MCF 10A (cell line): ENCODE measurements at regions not wholly inside any gene's neighbourhood (a gene's known extent, or its start where the extent isn't known, plus 50 kb on each side); places are given as distances from the start of the nearest gene placed in this dataset.
A peak's percentile ranks its signal among the peaks of the same experiment; 100 is the strongest.

ENCODE experiments used
- BruUV-seq: library from RNA; stranded (reverse); fragments of 400-500 nt; replicated peaks from 2 replicates; lab custom pipeline; 2021; lab: Mats Ljungman, UMichigan
- CTCF ChIA-PET: fragments of 300-600 bp; sonication (Branson Sonifier 250); formaldehyde crosslinking; extraction: SDS; loops from one replicate; lab custom pipeline; 2021; ENCODE audit warnings: antibody characterized with exemption, inconsistent platforms; lab: Yijun Ruan, JAX
- POLR2A ChIA-PET: fragments of 300-600, 350-650 bp; sonication (Branson Sonifier 250); formaldehyde crosslinking; extraction: SDS; loops from one replicate; lab custom pipeline; 2020; ENCODE audit warnings: antibody characterized with exemption, inconsistent platforms; lab: Yijun Ruan, JAX
- DNase-seq: peaks from one replicate; pipeline ENCODE4 v3.0.0-alpha.2; 2018; ENCODE audit not compliant: unreplicated experiment
- H3K27ac Mint-ChIP-seq: one replicate; pipeline ENCODE4 v1.8.0; 2022; ENCODE audit warnings: mild to moderate bottlenecking, low read depth, mixed read lengths; ENCODE audit not compliant: unreplicated experiment
- H3K27me3 Mint-ChIP-seq: one replicate; pipeline ENCODE4 v1.8.0; 2022; ENCODE audit warnings: mixed read lengths; ENCODE audit not compliant: insufficient read depth, unreplicated experiment
- H3K36me3 Mint-ChIP-seq: one replicate; pipeline ENCODE4 v1.8.0; 2022; ENCODE audit warnings: mild to moderate bottlenecking, moderate library complexity, mixed read lengths; ENCODE audit not compliant: insufficient read depth, unreplicated experiment
- H3K4me1 Mint-ChIP-seq: one replicate; pipeline ENCODE4 v1.8.0; 2022; ENCODE audit warnings: mixed read lengths; ENCODE audit not compliant: insufficient read depth, unreplicated experiment
- H3K4me3 Mint-ChIP-seq: one replicate; pipeline ENCODE4 v1.8.0; 2022; ENCODE audit warnings: mild to moderate bottlenecking, moderate library complexity, mixed read lengths; ENCODE audit not compliant: unreplicated experiment
- H3K9me3 Mint-ChIP-seq: one replicate; pipeline ENCODE4 v1.8.0; 2022; ENCODE audit warnings: mixed read lengths; ENCODE audit not compliant: unreplicated experiment
- CTCF ChIP-seq: fragments of 200-600 bp; IDR thresholded peaks from one replicate; pipeline ENCODE4 v1.8.0; 2022; ENCODE audit warnings: antibody characterized with exemption, mild to moderate bottlenecking; ENCODE audit not compliant: unreplicated experiment
- intact Hi-C: fragments of 100-400 bp; cut with micrococcal nuclease; formaldehyde crosslinking; loops from 2 replicates; pipeline ENCODE4 v1.14.1; 2022

- no peaks in the 10 kb centered on the region for H3K36me3 Mint-ChIP-seq
- intact Hi-C loops, result no loop called here
- no peak for TF ChIP-seq CTCF
- H3K9me3 Mint-ChIP-seq, result no peaks in the 10 kb centered on the region
- peaks cover 42% of the 10 kb centered on the region for H3K4me1 Mint-ChIP-seq
- no peaks in the 10 kb centered on the region for H3K27me3 Mint-ChIP-seq
- H3K4me3 Mint-ChIP-seq, result no peak overlapping the region
- BruUV-seq, result no TSS peak
- no peak for DNase-seq
- H3K27ac Mint-ChIP-seq, result no peak overlapping the region
- ChIA-PET CTCF (interaction anchor here (1.0 kb wide), 1 partner anchor 11 kb away, joined by 3 read pairs; no protein-coding TSS in a partner anchor), POLR2A (no interaction called here)
Observed at GRCh38 chr12:98422359-98422758, 93.0 kb upstream of the TMPO start.

- TF ChIP-seq CTCF, result peak; percentile 15
- ChIA-PET CTCF (interaction anchor here (0.6 to 6.1 kb wide), 3 partner anchors 16 to 1881 kb away, joined by 3 to 52 read pairs (median 4); no protein-coding TSS in a partner anchor), POLR2A (no interaction called here)
- Mint-ChIP-seq H3K4me3 (no peak overlapping the region), H3K4me1 (peaks cover 37% of the 10 kb centered on the region), H3K36me3 (no peaks in the 10 kb centered on the region), H3K27me3 (no peaks in the 10 kb centered on the region), H3K9me3 (no peaks in the 10 kb centered on the region), H3K27ac (no peak overlapping the region)
- intact Hi-C loops, result no loop called here
- BruUV-seq, result no TSS peak
- DNase-seq, result peak; percentile 66
Observed at GRCh38 chr12:98422812-98423211, 92.6 kb upstream of the TMPO start.

GRCh38 chr12:98423963-98424362 is 91.4 kb upstream of the TMPO start:
- Mint-ChIP-seq H3K9me3 (no peaks in the 10 kb centered on the region), H3K4me3 (no peak overlapping the region), H3K27ac (no peak overlapping the region), H3K4me1 (peaks cover 25% of the 10 kb centered on the region), H3K36me3 (no peaks in the 10 kb centered on the region), H3K27me3 (no peaks in the 10 kb centered on the region)
- DNase-seq, result no peak
- ChIA-PET POLR2A (interaction anchor here (0.6 to 2.7 kb wide), 3 partner anchors 16 to 351 kb away, joined by 4 to 13 read pairs (median 11); partner anchors contain the start of gene TMPO), CTCF (interaction anchor here (0.9 to 6.1 kb wide), 15 partner anchors 14 to 224 kb away, joined by 3 to 52 read pairs (median 4); no protein-coding TSS in a partner anchor)
- intact Hi-C loops, result loop anchor here (1.0 to 2.0 kb wide), 4 partner anchors 17 to 92 kb away; no protein-coding TSS in a partner anchor
- TF ChIP-seq CTCF, result no peak
- TSS peak; percentile 78 for BruUV-seq

GRCh38 chr12:98424726-98425401 is 90.5 kb upstream of the TMPO start:
- no peaks in the 10 kb centered on the region for H3K9me3 Mint-ChIP-seq
- no TSS peak for BruUV-seq
- intact Hi-C loops, result loop anchor here (1.0 to 2.0 kb wide), 4 partner anchors 16 to 91 kb away; no protein-coding TSS in a partner anchor
- peak; percentile 74 for TF ChIP-seq CTCF
- POLR2A ChIA-PET, result interaction anchor here (1.3 to 2.7 kb wide), 3 partner anchors 15 to 91 kb away, joined by 4 to 13 read pairs (median 11); partner anchors contain the start of gene TMPO
- CTCF ChIA-PET, result interaction anchor here (0.5 to 6.1 kb wide), 27 partner anchors 13 to 1840 kb away, joined by 3 to 52 read pairs (median 4); partner anchors contain the start of gene TMPO
- H3K36me3 Mint-ChIP-seq, result no peaks in the 10 kb centered on the region
- DNase-seq, result peak; percentile 95
- no peaks in the 10 kb centered on the region for H3K27me3 Mint-ChIP-seq
- peaks cover 16% of the 10 kb centered on the region for H3K4me1 Mint-ChIP-seq
- H3K4me3 Mint-ChIP-seq, result no peak overlapping the region
- no peak overlapping the region for H3K27ac Mint-ChIP-seq
